ENCODE measurements at regions not wholly inside any gene's neighbourhood (a gene's known extent, or its start where the extent isn't known, plus 50 kb on each side); places are given as distances from the start of the nearest gene placed in this dataset.
A peak's percentile ranks its signal among the peaks of the same experiment; 100 is the strongest.

DNA sequence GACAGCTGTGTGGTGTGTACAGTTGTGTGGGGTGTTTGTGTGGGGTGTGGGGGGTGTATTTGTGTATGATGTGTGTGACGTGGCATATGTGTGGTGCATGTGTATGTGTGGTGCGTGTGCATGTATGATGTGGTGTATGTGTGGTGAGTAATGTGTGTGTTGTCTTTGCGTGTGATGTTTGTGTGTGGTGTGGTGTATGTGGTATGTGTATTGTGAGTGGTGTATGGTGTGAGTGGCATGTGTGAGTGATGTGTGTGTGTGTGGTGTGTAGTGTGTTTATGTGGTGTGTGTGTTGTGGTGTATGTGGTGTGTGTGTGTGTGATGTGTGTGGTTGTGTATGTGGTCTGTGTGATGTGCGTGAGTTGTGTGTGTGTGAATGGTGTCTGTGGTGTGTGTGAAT is 191.1 kb downstream of the MELK start:
- DNase-seq (ENCODE audit: low read depth in 2 of 2) = no peak

DNA sequence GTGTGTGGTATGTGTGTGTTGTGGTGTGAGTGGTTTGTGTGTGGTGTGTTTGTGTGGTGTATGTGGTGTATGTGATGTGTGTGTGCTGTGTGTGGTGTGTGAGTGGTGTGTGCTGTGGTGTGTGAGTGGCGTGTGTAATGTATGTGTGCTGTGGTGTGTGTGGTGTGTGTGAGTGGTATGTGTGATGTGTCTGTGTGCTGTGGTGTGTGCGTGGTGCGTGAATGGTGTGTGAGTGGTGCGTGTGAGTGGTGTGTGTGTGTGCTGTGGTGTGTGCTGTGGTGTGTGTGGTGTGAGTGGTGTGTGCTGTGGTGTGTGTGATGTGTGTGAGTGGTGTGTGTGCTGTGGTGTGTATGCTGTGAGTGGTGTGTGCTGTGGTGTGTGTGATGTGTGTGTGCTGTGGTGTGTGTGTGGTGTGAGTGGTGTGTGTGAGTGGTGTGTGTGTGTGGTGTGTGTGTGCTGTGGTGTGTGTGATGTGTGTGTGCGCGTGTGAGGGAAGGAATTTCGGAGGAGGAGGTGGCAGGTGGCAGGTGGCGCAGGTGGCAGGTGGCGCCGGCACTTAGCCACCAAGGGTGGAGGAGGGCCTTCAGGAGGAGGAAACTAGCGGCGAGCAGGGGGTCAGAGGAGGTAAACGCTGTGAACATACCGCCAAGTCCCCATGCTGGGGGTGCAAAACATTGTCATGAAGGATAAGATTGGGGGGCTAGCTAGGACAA is 191.8 kb downstream of the MELK start:
- DNase-seq (ENCODE audit: low read depth in 2 of 2) = no peak

DNA sequence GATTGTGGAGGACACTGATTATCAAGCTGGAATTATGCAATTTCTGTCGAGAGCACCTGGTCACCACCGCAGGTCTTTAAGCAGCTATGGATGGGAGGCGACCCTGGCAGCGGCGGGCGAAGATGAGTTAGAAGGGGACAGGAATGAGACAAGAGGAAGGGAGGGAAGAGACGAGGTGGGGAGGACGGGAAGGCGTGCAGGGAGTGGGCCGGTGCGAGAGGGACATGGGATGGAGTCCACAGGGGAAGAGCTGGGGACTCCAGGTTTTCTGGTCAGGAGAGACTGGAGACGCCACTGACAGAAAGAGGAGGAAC is 192.3 kb downstream of the MELK start:
- no peak for DNase-seq (ENCODE audit: low read depth in 2 of 2)

DNA sequence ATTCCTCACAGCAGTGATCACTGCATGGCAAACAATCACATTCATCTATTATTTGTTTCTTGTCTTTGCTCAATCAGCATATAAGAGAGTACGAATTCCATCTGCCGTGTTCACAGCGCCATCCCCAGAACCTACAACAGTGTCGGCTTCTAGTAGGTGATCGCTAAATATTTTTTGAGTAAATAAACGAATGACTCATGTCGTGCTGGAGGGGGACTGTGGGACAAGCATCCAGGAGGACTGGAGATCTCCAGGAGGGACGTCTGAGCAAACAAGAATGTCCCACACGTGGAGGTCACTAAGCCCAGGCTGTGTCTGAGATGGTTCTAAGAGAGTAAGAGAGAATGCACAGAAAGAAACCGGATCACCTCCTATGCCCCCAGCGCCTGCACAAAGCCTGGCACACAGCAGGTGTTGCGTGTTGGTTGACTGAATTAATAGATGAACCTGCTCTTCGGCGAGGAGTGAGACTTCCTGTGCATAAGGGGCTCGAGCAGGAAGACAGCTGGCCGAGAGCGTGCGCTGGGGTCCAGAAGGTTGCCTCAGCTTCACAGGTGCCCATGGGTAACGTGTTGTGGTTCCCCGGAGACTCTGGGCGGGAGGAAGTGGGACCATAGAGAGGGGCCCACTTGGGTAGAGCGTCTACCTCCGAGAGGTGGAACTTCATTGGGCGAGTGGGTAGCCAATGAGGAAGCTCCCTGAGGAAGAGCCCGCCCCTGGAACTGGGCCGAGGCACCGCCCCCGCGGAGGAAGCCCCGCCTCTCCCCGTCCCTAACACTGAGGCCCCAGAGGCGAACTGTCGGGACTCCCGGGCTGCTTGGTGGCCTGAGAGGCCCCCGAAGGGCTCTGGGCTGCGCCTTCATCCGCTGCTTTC is 193.0 kb downstream of the MELK start:
- peak; percentile 73 to 79 for DNase-seq (ENCODE audit: low read depth in 2 of 2)

DNA sequence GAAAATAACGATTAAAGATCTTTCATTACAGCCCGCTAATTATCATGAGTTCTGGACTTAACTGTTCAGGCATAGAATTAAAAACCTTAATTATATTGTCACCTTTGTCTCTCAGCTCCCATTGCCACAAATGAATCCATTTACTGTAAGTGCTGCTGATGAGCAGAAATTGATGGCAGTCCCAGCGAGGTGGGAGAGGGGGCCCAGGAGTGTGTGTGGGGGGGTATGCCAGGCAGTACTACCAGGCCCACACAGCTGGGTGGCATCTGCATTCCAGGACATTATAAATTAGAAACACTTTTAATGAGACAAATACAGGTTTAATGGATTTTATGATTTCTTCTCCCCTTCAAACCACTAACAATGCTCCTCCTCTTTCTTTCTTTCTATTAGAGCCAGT is 196.0 kb downstream of the MELK start:
- DNase-seq (ENCODE audit: low read depth in 2 of 2) = no peak

DNA sequence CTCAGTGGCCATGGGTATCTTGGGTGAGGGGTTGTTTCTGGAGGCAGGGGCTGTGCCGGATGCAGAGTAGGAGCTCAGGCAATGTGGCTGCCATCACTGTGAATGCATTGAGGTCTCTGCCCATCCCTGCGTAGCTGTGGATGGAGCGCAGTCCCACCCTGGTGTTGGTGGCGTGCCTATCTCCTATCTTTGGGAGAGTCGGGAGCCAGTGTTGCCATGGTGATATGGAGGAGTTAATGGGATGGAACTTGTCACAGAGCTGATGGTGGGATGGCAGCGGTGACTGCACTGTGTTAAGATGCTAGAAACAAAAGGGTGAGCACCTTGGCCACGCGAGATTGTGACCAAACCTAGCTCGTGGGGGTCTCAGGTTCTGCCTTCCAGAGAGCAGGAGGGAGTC is 197.3 kb downstream of the MELK start:
- DNase-seq (ENCODE audit: low read depth in 2 of 2) = no peak

DNA sequence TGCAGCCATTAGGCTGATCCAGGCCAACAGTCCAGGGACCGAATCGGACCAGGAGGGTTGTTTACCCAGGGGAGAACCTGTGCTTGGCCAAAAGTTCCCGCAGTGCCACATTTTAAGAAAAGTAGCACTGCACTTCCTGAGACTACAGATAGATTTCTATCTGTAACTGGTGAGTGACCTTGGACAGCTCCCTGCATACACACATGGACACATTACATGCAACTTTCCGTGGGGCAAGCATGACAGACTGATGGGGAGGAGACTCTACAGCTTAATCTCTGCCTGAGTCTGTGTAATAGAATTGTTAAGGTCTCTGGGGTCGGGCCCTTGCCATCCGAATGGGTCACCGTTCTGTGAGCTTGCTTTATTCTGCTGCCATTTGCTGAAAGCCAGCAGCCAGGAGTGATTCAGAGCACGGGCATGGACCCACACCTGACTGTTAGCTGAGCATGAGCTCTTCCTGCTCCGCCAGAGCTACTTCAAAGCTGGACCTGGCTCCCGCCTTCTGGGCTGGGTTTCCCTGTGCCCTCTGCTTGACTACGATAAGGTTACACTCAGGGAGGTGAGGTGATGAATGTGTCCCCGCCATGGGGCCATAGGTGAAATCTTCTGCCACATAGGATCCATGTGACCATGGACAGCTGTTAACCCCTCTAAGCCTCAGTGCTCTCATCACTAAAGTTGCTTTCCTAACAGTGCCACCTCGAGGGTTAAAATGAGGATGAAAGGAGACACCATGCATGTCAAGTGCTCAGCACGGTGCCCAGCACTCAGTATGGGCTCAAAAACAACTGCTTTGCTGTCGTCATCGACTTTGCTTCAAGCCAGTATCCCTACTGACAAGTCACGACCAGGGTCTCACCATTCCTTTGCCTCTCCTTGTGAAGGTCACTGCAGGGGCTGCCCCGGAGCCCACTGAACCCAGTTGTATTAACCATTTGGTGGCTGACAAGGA is 200.0 kb downstream of the MELK start:
- no peak for DNase-seq (ENCODE audit: low read depth in 2 of 2)

DNA sequence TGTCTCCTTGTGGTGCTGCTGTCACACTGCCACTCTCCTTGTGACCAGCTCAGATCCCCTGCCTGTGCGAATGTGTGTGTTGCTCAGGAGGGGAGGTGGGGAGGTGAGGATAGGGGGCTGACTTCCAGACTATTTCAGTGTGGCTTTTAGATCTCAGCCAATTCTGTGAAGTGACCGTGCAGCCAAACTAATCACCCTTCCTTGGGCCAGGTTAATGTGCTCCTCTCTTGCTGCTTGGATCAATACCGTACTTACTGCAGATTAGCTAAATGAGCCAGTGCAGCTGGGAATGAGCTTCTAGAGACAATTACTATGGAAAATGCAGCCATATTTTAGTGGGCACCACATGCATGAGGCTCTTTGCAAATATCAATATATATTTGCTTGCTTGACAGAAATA is 206.0 kb downstream of the MELK start:
- no peak for DNase-seq (ENCODE audit: low read depth in 2 of 2)

DNA sequence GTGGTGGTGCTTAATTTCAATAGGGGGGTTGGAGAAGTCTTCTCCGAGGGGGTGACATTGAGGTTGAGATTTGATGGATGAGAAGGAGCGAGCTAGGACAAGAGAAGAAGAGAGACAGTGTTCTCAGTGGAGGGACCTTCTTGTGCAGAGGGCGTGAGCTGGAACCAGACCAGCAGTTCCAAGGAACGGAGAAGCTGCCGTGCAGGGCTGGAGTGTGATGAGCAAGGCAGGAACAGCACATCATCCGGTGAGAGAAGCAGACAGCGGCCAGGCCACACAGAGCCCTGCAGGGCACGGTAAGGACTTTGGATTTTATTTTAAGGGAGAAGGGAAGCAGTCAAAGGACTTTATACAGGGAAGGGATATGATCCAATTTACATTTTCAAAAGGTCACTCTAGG is 206.9 kb downstream of the MELK start:
- no peak for DNase-seq (ENCODE audit: low read depth in 2 of 2)

DNA sequence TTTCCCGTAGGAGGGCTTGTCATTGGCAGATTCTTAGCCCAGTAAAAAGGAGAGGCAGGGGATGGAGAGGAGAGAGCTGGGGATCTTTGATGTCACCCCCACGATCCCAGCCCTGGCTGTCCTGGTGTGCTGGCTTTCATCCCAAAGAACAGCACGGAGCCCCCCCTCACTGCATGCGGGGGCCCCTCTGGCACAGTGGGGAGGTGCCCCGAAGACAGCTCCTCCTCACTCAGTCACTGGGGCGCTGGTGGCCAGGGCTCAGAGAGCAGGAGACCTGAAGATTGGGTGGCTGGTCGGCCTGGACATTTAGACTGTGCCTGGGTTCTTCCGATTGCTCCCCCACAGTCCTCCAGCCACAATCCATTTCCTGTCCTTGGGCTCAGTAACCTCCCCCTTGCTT is 207.5 kb downstream of the MELK start:
- DNase-seq (ENCODE audit: low read depth in 2 of 2) = no peak

DNA sequence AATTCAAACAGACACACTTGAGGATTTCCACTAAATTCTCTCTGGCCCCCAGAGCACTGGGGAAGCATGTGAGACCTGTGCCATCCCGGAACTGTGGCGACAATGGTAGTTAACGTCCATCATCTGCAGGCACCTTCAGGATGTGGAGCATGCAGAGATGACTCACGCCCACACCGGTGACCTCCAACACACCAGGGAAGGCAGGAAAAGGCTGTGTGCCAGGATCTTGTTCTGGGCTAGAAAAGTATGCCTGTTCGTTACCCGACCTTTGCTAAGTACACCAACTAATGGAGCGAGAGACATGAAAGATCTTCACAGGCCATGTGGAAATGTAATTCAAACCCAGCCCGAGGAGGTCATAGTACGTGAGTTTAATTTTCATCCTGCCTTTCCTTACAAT is 208.8 kb downstream of the MELK start:
- no peak for DNase-seq (ENCODE audit: low read depth in 2 of 2)
